D721Med (cell line): ENCODE measurements at regions not wholly inside any gene's neighbourhood (a gene's known extent, or its start where the extent isn't known, plus 50 kb on each side); places are given as distances from the start of the nearest gene placed in this dataset.
"Not testable (repeated sequence)": the region's sequence is repeated elsewhere in the genome, so short reads cannot be mapped to it uniquely, and the experiment has no call there.

Source experiments
- DNase-seq: peaks from one replicate; pipeline ENCODE4 v3.0.0; 2011; ENCODE audit warnings: low spot score; ENCODE audit not compliant: insufficient read length
- FAIRE-seq: peaks from 2 replicates; lab custom pipeline; 2011; peaks lifted over from hg19 to GRCh38; lab: Jason Lieb, UNC
- CTCF ChIP-seq: IDR thresholded peaks from 2 replicates; pipeline ENCODE4 v1.5.1; 2012; ENCODE audit warnings: mild to moderate bottlenecking, control low read depth; ENCODE audit not compliant: insufficient read depth; ENCODE audit errors: missing control alignments

DNA sequence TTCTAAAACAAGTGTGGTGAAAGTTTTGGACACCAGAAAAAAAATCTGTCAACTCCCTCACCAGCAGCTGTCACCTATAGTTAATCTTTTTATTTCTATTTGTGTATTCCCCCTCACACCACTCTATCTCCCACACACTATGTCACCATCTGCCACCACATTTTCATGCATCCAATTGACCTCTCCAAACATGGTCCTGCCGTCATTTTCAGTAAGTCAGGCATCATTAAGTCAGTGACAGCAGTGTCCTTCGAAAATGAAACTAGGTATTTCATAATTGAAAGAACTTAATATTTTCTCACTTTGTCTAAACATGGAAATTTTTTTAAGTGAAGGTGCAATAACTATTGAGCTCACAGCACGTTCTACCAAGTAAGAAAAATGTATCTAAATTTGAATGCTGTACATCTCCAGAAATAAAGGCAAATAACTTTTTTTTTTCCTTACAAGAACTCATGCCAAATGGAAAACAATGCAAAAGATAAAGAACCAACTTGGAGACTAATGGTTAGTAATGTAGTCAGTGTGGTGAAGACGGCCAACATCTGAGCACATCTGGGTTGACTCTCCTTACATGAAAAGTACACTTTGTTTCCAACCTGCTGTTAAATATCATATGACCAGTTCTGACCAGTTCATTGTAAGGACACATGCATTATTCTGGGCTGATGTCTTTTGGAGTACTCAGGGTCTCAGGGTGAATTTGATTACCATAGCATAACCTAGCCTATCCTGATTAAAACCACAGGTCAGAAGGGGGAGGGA is 623.3 kb upstream of the MANEA start:
- FAIRE-seq, result no peak
- TF ChIP-seq CTCF, result no peak
- no peak for DNase-seq

GRCh38 chr6:94955156-94955555 is 622.2 kb upstream of the MANEA start:
- no peak for DNase-seq
- TF ChIP-seq CTCF, result no peak
- FAIRE-seq, result peak; percentile 96

DNA sequence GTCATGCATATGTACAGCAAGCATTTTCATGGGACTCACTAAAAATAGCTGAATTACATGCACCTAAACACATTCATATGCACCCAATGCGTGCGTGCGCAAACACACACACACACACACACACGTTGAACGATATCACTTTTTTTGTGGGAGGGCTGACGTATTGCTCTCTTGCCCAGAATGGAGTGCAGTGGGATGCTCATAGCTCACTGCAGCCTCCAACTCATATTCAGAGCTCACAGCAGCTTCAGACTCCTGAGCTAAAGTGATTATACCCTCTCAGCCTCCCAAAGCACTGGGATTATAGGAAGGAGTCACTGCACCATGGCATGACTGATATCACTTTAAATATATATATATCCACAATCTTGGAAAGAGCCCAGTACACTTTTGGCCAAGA is 620.4 kb upstream of the MANEA start:
- FAIRE-seq (no peak), DNase-seq (no peak)
- TF ChIP-seq CTCF, result no peak

DNA sequence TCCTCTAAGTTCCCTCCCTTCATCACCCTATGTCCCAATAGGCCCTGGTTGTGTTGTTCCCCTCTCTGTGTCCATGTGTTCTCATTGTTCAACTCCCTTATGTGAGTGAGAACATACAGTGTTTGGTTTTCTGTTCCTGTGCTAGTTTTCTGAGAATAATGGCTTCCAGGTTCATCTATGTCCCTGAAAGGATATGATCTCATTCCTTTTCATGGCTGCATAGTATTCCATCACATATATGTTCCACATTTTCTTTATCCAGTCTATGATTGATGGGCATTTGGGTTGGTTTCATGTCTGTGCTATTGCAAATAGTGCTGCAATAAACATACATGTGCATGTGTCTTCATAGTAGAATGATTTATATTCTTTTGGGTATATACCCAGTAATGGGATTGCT is 612.6 kb upstream of the MANEA start:
- FAIRE-seq, result not testable (repeated sequence)

DNA sequence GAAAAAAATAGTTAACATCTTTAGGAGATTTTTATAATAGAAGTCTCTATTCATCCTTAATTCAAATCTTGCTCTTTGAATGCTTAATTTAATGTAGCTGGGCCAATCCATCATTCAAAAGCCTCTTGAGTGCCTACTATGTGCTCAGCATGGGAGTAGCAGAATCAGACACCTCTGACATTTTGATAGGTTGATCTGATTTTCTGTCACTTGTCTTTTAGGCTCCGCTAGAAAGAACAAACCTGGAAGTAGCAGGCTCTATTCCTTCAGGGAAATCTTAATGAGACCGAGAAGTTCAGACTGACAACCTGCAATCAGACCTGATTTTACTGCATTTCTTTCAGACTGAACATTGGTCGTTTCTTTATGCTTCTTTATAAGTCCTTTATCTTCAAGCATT is 588.6 kb upstream of the MANEA start:
- no peak for FAIRE-seq
- TF ChIP-seq CTCF, result no peak
- no peak for DNase-seq

More for the DNA sequence above, 612.6 kb upstream of the MANEA start:
- DNase-seq, result not testable (repeated sequence)

DNA sequence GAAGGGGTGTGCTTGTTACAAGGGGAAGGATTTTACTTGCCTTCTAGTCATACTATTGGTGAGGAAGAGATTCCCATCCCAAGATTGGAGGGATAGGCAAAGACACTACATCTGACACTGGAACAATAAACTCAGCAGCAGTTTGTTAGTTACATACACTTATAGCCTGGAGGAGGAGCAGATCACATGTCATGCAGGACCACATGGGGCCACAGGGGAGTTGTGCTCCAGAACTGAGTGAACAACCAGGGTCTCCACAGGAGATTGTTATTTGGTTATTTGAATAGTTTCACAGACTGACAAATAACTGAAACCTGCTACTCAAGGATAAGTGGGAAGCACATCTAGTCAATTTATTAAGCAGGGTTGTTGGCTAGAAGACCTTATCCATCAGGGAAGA is 559.4 kb upstream of the MANEA start:
- FAIRE-seq (no peak), DNase-seq (no peak)
- TF ChIP-seq CTCF, result no peak
